ENCODE measurements at regions not wholly inside any gene's neighbourhood (a gene's known extent, or its start where the extent isn't known, plus 50 kb on each side); places are given as distances from the start of the nearest gene placed in this dataset.

DNA sequence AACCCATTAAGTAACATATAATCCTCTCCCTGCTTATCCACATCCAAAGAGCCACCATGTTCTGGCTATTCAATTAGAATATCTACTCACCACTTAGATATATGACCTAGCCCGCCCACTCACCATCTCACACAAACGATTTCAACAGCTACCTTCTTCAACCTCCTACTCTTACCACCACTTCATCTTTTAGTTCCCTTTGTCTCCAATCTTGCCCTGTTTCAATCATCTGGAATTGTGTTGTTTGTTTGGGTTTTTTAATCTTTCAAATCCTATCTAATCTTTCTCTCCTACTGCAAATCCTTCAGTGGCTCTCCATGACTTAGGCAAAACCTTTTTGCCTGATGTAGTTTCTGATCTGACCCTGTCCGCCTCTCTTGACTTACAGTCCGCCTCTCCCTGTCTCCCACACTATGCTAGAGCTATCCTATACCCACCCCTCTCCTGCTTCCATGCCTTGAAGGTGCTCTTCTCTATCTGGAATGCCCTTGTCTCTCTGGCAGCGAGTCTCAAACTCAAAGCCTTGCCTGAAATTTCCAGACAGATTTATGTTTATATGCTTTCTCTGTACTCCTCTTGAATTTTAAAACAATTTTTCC, 161.0 kb upstream of the CRY1 start (continued):
- no peak for TF ChIP-seq CREB1 (IDR thresholded peaks at IDR 0.05)

Data from H1 (cell line).